HG03342 (cell line): ENCODE measurements at regions not wholly inside any gene's neighbourhood (a gene's known extent, or its start where the extent isn't known, plus 50 kb on each side); places are given as distances from the start of the nearest gene placed in this dataset.

Source experiments
- ATAC-seq: cut with Tn5 transposase; IDR thresholded peaks from one replicate; pipeline ENCODE4 v1.9.1; 2021; ENCODE audit warnings: mild to moderate bottlenecking, moderate library complexity; ENCODE audit not compliant: unreplicated experiment

GRCh38 chr9:113646946-113647914 lies 183.7 kb downstream of the RGS3 start:
- ATAC-seq, result no peak

- ATAC-seq, result no peak
Measured at GRCh38 chr9:113648048-113648447, 184.5 kb downstream of the RGS3 start.

- no peak for ATAC-seq
Measured at GRCh38 chr9:113648586-113648985, 185.1 kb downstream of the RGS3 start.

GRCh38 chr9:113649054-113649453 lies 185.5 kb downstream of the RGS3 start:
- ATAC-seq, result no peak

- no peak for ATAC-seq
Measured at GRCh38 chr9:113649855-113650206, 186.3 kb downstream of the RGS3 start.

GRCh38 chr9:113650207-113651131 lies 186.9 kb downstream of the RGS3 start:
- no peak for ATAC-seq

GRCh38 chr9:113651896-113652295 lies 188.4 kb downstream of the RGS3 start:
- no peak for ATAC-seq

GRCh38 chr9:113652355-113653152 lies 189.0 kb downstream of the RGS3 start:
- no peak for ATAC-seq

- ATAC-seq, result no peak
Measured at GRCh38 chr9:113653746-113654604, 190.4 kb downstream of the RGS3 start.

- no peak for ATAC-seq
Measured at GRCh38 chr9:113654605-113655428, 191.3 kb downstream of the RGS3 start.

GRCh38 chr9:113656771-113657670 lies 193.5 kb downstream of the RGS3 start:
- ATAC-seq, result no peak

- peak; percentile 77 for ATAC-seq
Measured at GRCh38 chr9:113657765-113658544, 194.4 kb downstream of the RGS3 start.

- ATAC-seq, result no peak
Measured at GRCh38 chr9:113658545-113658895, 195.0 kb downstream of the RGS3 start.

GRCh38 chr9:113659039-113659438 lies 195.5 kb downstream of the RGS3 start:
- ATAC-seq, result no peak

GRCh38 chr9:113659740-113660139 lies 196.2 kb downstream of the RGS3 start:
- ATAC-seq, result no peak

GRCh38 chr9:113660196-113660595 lies 196.7 kb downstream of the RGS3 start:
- ATAC-seq, result no peak

- no peak for ATAC-seq
Measured at GRCh38 chr9:113661074-113661473, 197.5 kb downstream of the RGS3 start.
